H9 (cell line): ENCODE measurements at regions not wholly inside any gene's neighbourhood (a gene's known extent, or its start where the extent isn't known, plus 50 kb on each side); places are given as distances from the start of the nearest gene placed in this dataset.

Experiments
- DNase-seq: peaks from one replicate; pipeline ENCODE4 v3.0.0-alpha.2; 2017
- H2AFZ ChIP-seq: one replicate; pipeline ENCODE4 v1.6.1; 2013; ENCODE audit warnings: mild to moderate bottlenecking, low read length, control low read depth, moderate library complexity
- H2AK5ac ChIP-seq: 2 replicates; pipeline ENCODE4 v1.6.1; 2013; ENCODE audit warnings: low read length, control low read depth, mixed read lengths; ENCODE audit not compliant: insufficient read length
- H2BK120ac ChIP-seq: one replicate; pipeline ENCODE4 v1.6.1; 2013; ENCODE audit warnings: low read depth, mild to moderate bottlenecking, low read length, control low read depth, inconsistent platforms; ENCODE audit not compliant: poor library complexity, severe bottlenecking
- H2BK12ac ChIP-seq: 2 replicates; pipeline ENCODE4 v1.6.1; 2013; ENCODE audit warnings: low read length, control low read depth, mixed read lengths, low read depth; ENCODE audit not compliant: insufficient read length
- H2BK15ac ChIP-seq: 2 replicates; pipeline ENCODE4 v1.6.1; 2013; ENCODE audit warnings: low read depth, low read length, control low read depth
- H2BK20ac ChIP-seq: one replicate; pipeline ENCODE4 v1.6.1; 2013; ENCODE audit warnings: low read depth, mild to moderate bottlenecking, low read length, control low read depth, inconsistent platforms; ENCODE audit not compliant: poor library complexity, severe bottlenecking
- H2BK5ac ChIP-seq: 2 replicates; pipeline ENCODE4 v1.6.1; 2013; ENCODE audit warnings: low read length, control low read depth, mixed read lengths; ENCODE audit not compliant: insufficient read length
- H3K14ac ChIP-seq: 2 replicates; pipeline ENCODE4 v1.6.1; 2013; ENCODE audit warnings: low read length, control low read depth; ENCODE audit not compliant: insufficient read depth
- H3K18ac ChIP-seq: 2 replicates; pipeline ENCODE4 v1.6.1; 2013; ENCODE audit warnings: low read depth, mild to moderate bottlenecking, mixed read lengths, low read length, control low read depth; ENCODE audit not compliant: insufficient read length
- H3K23ac ChIP-seq: 2 replicates; pipeline ENCODE4 v1.6.1; 2013; ENCODE audit warnings: low read length, control low read depth, mixed read lengths, low read depth; ENCODE audit not compliant: insufficient read length
- H3K23me2 ChIP-seq: 2 replicates; pipeline ENCODE4 v1.6.1; 2013; ENCODE audit warnings: low read depth, mild to moderate bottlenecking, mixed read lengths, low read length, control low read depth; ENCODE audit not compliant: insufficient read length, poor library complexity, severe bottlenecking
- H3K27ac ChIP-seq: 2 replicates; pipeline ENCODE4 v1.5.1; 2013; ENCODE audit warnings: low read length, control low read depth, mixed read lengths, low read depth; ENCODE audit not compliant: insufficient read length
- H3K27me3 ChIP-seq: 2 replicates; pipeline ENCODE4 v1.6.1; 2013; ENCODE audit warnings: low read length, control low read depth, inconsistent platforms; ENCODE audit not compliant: insufficient read depth
- H3K4ac ChIP-seq: 2 replicates; pipeline ENCODE4 v1.6.1; 2013; ENCODE audit warnings: low read depth, mild to moderate bottlenecking, control low read depth, inconsistent platforms, low read length, moderate library complexity
- H3K4me1 ChIP-seq: 2 replicates; pipeline ENCODE4 v1.6.1; 2013; ENCODE audit warnings: low read length, control low read depth, inconsistent platforms; ENCODE audit not compliant: insufficient read depth
- H3K4me2 ChIP-seq: 2 replicates; pipeline ENCODE4 v1.6.1; 2013; ENCODE audit warnings: low read length, control low read depth, mixed read lengths; ENCODE audit not compliant: insufficient read length, insufficient read depth
- H3K56ac ChIP-seq: 2 replicates; pipeline ENCODE4 v1.6.1; 2013; ENCODE audit warnings: low read depth, mild to moderate bottlenecking, mixed read lengths, low read length, control low read depth; ENCODE audit not compliant: insufficient read length
- H3K79me1 ChIP-seq: 2 replicates; pipeline ENCODE4 v1.6.1; 2013; ENCODE audit warnings: low read depth, mild to moderate bottlenecking, moderate library complexity, low read length, control low read depth, inconsistent platforms; ENCODE audit not compliant: insufficient read depth, poor library complexity, severe bottlenecking
- H3K79me2 ChIP-seq: 2 replicates; pipeline ENCODE4 v1.6.1; 2013; ENCODE audit warnings: low read length, control low read depth, inconsistent platforms; ENCODE audit not compliant: insufficient read depth
- H3K9ac ChIP-seq: 2 replicates; pipeline ENCODE4 v1.6.1; 2013; ENCODE audit warnings: low read length, control low read depth, mixed read lengths; ENCODE audit not compliant: insufficient read length; ENCODE audit errors: extremely low read depth
- H3K9me3 ChIP-seq: one replicate; pipeline ENCODE4 v1.6.1; 2013; ENCODE audit warnings: low read depth, low read length, inconsistent platforms; ENCODE audit not compliant: control insufficient read depth
- H3T11ph ChIP-seq: one replicate; pipeline ENCODE4 v1.6.1; 2013; ENCODE audit warnings: mild to moderate bottlenecking, low read length, control low read depth, inconsistent platforms
- H4K20me1 ChIP-seq: one replicate; pipeline ENCODE4 v1.6.1; 2013; ENCODE audit not compliant: control insufficient read depth, insufficient read length, insufficient read depth
- H4K5ac ChIP-seq: 2 replicates; pipeline ENCODE4 v1.6.1; 2013; ENCODE audit warnings: low read depth, mild to moderate bottlenecking, mixed read lengths, low read length, control low read depth; ENCODE audit not compliant: insufficient read length
- H4K8ac ChIP-seq: replicated peaks from 2 replicates; pipeline ENCODE4 v1.6.1; 2013; ENCODE audit warnings: low read length, control low read depth, mixed read lengths, low read depth; ENCODE audit not compliant: insufficient read length
- H4K91ac ChIP-seq: 2 replicates; pipeline ENCODE4 v1.6.1; 2013; ENCODE audit warnings: low read depth, mild to moderate bottlenecking, moderate library complexity, mixed read lengths, low read length, control low read depth; ENCODE audit not compliant: insufficient read length
- H3K27ac Mint-ChIP-seq, 3 experiments: 2 replicates in 2 of 3; 3 replicates in 1 of 3; pipeline ENCODE4 v1.8.0; 2020 to 2021; ENCODE audit warnings: mixed read lengths in 3 of 3, mild to moderate bottlenecking in 1 of 3, moderate library complexity in 1 of 3
- H3K27me3 Mint-ChIP-seq: 2 replicates; pipeline ENCODE4 v1.8.0; 2021; ENCODE audit warnings: low read depth, mild to moderate bottlenecking, moderate library complexity, mixed read lengths
- H3K36me3 Mint-ChIP-seq, 3 experiments: 2 replicates in 2 of 3; 3 replicates in 1 of 3; pipeline ENCODE4 v1.8.0; 2020 to 2021; ENCODE audit warnings: low read depth in 3 of 3, mixed read lengths in 3 of 3; ENCODE audit not compliant: insufficient read depth in 1 of 3
- H3K4me1 Mint-ChIP-seq, 2 experiments: 2 replicates each; pipeline ENCODE4 v1.8.0; 2020; ENCODE audit warnings: mixed read lengths in 2 of 2
- H3K4me3 Mint-ChIP-seq, 2 experiments: 2 replicates in 1 of 2; 3 replicates in 1 of 2; pipeline ENCODE4 v1.8.0; 2020 to 2021; ENCODE audit warnings: mild to moderate bottlenecking in 2 of 2, mixed read lengths in 2 of 2, moderate library complexity in 1 of 2
- H3K9me3 Mint-ChIP-seq, 2 experiments: 2 replicates in 1 of 2; 3 replicates in 1 of 2; pipeline ENCODE4 v1.8.0; 2020; ENCODE audit warnings: mild to moderate bottlenecking in 2 of 2, mixed read lengths in 2 of 2, moderate library complexity in 1 of 2
- WGBS: extraction: QIAGEN DNeasy Blood & Tissue Kit; methylation state at CpG from one replicate; pipeline ENCODE4 v1.1.7; 2013; ENCODE audit warnings: missing lambda C conversion rate, low lambda C conversion rate, mixed read lengths; ENCODE audit not compliant: insufficient read length; ENCODE audit errors: extremely low coverage; 5-methylcytosine and 5-hydroxymethylcytosine counted together
- TF ChIP-seq, protein P1 (sequence below): fragments of 200-600 bp; sonication (generic); conservative IDR thresholded peaks from 3 replicates; pipeline ENCODE4 v1.8.0; 2021; ENCODE audit warnings: antibody characterized with exemption, mild to moderate bottlenecking

- Histone ChIP-seq H3K4me1 (no peaks in the 10 kb centered on the region), H4K5ac (no peak overlapping the region), H3K9ac (no peak overlapping the region), H3T11ph (no peak overlapping the region), H4K91ac (no peak overlapping the region), H2BK120ac (no peak overlapping the region), H3K79me1 (no peaks in the 10 kb centered on the region), H3K27me3 (peaks cover 9% of the 10 kb centered on the region; the same call in 1 of the 2 replicates), H4K20me1 (no peaks in the 10 kb centered on the region), H3K23me2 (no peaks in the 10 kb centered on the region), H2BK12ac (no peak overlapping the region), H3K4ac (no peak overlapping the region), H3K4me2 (no peak overlapping the region), H2AFZ (no peak overlapping the region), H2BK5ac (no peak overlapping the region), H3K56ac (no peak overlapping the region), H3K9me3 (no peaks in the 10 kb centered on the region), H3K23ac (no peak overlapping the region), H2BK20ac (no peak overlapping the region), H3K27ac (no peak overlapping the region), H2AK5ac (no peak overlapping the region), H3K79me2 (no peaks in the 10 kb centered on the region), H4K8ac (no peak overlapping the region), H2BK15ac (no peak overlapping the region), H3K18ac (no peak overlapping the region), H3K14ac (no peak overlapping the region)
- Mint-ChIP-seq H3K4me1 (no peaks in the 10 kb centered on the region), H3K27me3 (peaks cover 100% of the 10 kb centered on the region), H3K27ac (no peak overlapping the region), H3K4me3 (no peak overlapping the region), H3K9me3 (peaks cover 12 to 19% of the 10 kb centered on the region in 2 experiments), H3K36me3 (peaks cover 2 to 10% (median 3%) of the 10 kb centered on the region in 3 experiments; a peak in 5 of 7 replicates)
- WGBS = no CpG with 5 or more reads among the region's 3 CpGs
- TF ChIP-seq, protein P1, sequence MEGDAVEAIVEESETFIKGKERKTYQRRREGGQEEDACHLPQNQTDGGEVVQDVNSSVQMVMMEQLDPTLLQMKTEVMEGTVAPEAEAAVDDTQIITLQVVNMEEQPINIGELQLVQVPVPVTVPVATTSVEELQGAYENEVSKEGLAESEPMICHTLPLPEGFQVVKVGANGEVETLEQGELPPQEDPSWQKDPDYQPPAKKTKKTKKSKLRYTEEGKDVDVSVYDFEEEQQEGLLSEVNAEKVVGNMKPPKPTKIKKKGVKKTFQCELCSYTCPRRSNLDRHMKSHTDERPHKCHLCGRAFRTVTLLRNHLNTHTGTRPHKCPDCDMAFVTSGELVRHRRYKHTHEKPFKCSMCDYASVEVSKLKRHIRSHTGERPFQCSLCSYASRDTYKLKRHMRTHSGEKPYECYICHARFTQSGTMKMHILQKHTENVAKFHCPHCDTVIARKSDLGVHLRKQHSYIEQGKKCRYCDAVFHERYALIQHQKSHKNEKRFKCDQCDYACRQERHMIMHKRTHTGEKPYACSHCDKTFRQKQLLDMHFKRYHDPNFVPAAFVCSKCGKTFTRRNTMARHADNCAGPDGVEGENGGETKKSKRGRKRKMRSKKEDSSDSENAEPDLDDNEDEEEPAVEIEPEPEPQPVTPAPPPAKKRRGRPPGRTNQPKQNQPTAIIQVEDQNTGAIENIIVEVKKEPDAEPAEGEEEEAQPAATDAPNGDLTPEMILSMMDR = no peak
- DNase-seq = no peak
Observed at GRCh38 chr13:112003941-112004340, 63.0 kb upstream of the SOX1 start.
